ENCODE measurements at regions not wholly inside any gene's neighbourhood (a gene's known extent, or its start where the extent isn't known, plus 50 kb on each side); places are given as distances from the start of the nearest gene placed in this dataset.

- no peak for TF ChIP-seq CTCF (IDR thresholded peaks at IDR 0.05)
- no peak for TF ChIP-seq POLR2A (IDR thresholded peaks at IDR 0.05)
Observed at GRCh38 chr20:3325864-3326263, 81.6 kb downstream of the DNAAF9 start.

All from body of pancreas (tissue), 4 donors.